ENCODE measurements at regions not wholly inside any gene's neighbourhood (a gene's known extent, or its start where the extent isn't known, plus 50 kb on each side); places are given as distances from the start of the nearest gene placed in this dataset.

DNA sequence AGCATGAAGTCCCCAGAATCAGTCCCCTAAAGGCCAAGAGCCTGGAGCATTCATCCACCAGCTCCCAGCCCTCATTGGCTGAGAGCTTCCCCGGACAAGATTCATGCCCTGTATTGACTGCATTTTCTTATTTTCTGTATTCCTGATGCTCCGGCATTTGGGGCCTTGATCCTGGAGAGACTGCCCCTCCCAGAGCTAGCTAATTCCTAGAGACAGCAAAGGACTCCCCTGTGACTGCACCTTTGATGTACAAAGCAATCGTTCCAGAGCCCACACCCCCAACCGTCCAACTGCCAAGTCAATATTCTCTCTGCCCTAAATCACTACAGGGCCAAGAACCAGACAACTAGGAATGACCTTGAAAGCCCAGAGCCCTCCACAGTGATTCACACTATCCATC lies 93.4 kb upstream of the CDH5 start:
- no peak for TF ChIP-seq CTCF (IDR thresholded peaks at IDR 0.05; ENCODE audit: insufficient read depth, low read length)
- H3K4me3 ChIP-seq (ENCODE audit: low read depth, low read length): no peak overlapping the region

DNA sequence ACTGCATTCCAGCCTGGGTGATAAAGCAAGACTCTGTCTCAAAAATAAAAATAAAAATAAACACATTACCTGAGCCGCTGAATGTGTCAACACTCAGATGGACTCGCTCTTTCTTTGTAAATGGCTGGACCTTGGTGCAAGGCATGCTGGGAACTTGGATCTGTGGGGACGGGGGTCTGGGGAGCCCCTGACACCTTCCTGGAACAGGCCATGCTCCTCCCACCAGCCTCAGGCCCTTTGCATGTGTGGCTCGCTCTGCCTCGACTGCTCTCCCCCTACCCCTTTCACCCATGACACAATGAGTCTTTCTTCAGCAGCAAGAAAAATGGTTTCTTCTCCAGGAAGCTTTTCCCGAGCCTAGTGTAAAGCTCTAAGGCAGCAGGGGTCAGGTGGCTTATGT lies 94.0 kb upstream of the CDH5 start:
- no peak overlapping the region for H3K4me3 ChIP-seq (ENCODE audit: low read depth, low read length)
- TF ChIP-seq CTCF (IDR thresholded peaks at IDR 0.05; ENCODE audit: insufficient read depth, low read length): no peak
- no peak for DNase-seq (ENCODE audit: low read depth)

More for the DNA sequence above, 93.4 kb upstream of the CDH5 start:
- no peak for DNase-seq (ENCODE audit: low read depth)

DNA sequence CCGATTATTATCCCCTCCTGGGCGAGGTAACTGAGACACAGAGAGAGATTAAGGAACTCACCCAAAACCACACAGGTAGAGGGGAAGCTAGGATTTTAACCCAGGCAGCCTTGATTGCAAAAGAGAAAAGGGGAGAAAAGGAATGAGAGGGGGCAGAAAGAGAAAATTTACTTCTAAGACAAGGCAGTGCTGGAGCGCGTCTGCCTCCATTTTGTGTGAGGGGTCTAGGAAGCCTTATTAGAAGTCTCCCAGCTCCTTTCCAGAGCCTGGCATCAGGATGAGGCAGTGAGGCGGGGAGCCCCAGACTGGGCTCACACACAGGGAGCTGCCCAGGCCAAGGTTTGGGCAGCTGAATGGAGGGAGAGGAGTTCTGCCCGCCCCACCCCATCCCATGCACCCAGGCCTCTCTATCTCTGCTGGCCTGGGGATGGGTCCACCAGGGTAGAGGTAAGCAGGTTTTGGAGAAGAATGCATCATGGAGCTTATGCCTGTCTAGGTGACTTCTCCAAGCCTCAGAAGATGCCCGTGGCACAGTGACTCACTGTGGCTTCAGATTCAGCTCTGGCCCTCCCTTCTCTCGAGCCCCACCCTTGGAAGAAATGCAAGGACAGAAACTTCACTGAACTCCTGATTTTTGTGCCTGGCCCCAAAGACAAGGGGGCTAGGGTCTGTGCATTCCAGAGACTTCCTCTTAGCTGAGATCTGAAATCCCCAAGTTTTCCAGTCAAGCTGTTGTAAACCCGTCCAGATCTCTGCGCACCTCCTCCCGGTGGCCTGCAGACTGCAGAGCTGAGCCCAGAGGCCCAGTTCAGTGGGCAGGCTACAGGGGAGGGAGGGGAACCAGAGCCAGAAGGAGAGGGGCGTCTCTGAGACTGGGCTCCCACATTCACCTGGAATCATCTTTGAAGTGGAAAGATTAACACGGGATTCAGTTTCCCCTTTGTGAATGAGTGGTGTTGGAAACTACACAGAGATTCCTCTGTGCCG lies 95.1 kb upstream of the CDH5 start:
- no peak for TF ChIP-seq CTCF (IDR thresholded peaks at IDR 0.05; ENCODE audit: insufficient read depth, low read length)
- peak; percentile 39 for DNase-seq (ENCODE audit: low read depth)

GRCh38 chr16:66270333-66270927 lies 96.1 kb upstream of the CDH5 start:
- DNase-seq (ENCODE audit: low read depth): peak; percentile 62
- H3K4me3 ChIP-seq (ENCODE audit: low read depth, low read length): peak overlapping the region; percentile 9

More for the DNA sequence above, 95.1 kb upstream of the CDH5 start:
- H3K4me3 ChIP-seq (ENCODE audit: low read depth, low read length): no peak overlapping the region

DNA sequence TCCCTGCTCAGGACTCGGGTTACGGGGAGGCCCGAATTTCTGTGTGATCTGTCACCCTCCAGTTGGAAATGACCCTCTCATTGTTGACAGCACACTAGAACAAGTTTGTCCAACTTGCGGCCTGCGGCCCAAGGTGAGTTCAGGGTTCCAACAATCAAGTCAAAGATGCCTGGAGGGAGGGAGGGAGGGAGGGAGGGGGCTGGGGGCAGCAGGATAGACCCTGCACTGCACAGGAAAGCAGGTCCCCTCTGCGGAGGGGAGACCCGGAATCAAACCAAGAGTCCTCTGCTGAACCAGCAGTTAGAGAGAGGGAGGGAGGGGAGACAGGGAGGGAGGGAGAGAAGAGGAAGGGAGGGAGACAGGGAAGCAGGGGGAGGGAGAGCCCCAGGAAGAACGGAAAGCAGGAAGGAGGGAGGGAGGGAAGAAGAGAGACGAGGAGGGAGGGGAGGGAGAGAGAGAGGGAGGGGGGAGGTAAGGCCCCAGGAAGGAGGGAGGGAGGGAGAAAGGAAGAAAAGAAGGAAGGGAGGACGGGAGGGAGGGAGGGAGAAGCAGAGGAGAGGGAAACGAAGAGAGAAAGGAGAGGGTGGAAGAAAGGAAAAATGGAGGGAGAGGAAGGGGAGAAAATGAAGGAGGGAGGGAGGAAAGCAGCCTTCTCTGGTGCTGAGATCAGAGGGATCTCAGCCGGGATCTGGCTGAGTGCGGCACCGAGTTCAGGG lies 96.7 kb upstream of the CDH5 start:
- TF ChIP-seq CTCF (IDR thresholded peaks at IDR 0.05; ENCODE audit: insufficient read depth, low read length): no peak
- DNase-seq (ENCODE audit: low read depth): no peak
- no peak overlapping the region for H3K4me3 ChIP-seq (ENCODE audit: low read depth, low read length)

More at GRCh38 chr16:66270333-66270927, 96.1 kb upstream of the CDH5 start:
- TF ChIP-seq CTCF (IDR thresholded peaks at IDR 0.05; ENCODE audit: insufficient read depth, low read length): peak; percentile 66

DNA sequence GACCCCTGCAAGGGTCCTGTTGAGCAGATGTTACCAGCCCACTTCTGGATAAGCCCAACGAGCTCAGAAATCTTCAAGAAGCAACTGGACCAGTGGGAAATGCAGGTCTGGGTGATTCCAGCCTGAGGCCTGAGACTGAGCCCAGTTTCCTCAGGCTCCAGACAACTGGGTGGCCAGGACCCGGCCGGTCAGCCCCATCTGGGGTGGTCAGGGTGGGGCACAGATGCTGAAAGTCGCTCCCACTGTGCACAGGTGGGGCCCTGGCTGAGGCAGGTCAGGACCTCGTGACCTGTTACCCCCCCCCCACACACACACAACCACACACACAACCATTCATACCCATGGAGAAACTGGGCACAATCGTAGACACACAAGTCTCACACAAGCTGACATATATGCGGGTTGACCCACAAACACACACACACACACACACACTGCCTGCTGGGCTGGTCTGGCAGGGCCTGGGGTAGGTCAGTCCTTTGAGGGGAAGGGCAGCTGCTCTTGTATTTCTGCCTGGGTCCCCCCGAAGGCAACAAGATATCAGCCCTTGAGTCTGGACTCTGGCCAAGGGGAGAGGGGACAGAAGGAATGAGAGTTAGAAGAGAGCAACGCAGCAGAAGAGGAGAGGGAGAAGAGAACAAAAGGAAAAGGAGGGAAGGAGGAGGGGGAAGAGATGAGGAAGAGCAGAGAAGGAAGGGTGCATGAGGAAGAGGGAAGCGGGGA lies 99.0 kb upstream of the CDH5 start:
- no peak for DNase-seq (ENCODE audit: low read depth)
- no peak for TF ChIP-seq CTCF (IDR thresholded peaks at IDR 0.05; ENCODE audit: insufficient read depth, low read length)
- H3K4me3 ChIP-seq (ENCODE audit: low read depth, low read length): no peak overlapping the region

All from fibroblast of the aortic adventitia (primary cell).